Suprapubic skin (tissue), 4 donors: ENCODE measurements at regions not wholly inside any gene's neighbourhood (a gene's known extent, or its start where the extent isn't known, plus 50 kb on each side); places are given as distances from the start of the nearest gene placed in this dataset.

Experiments used
- DNase-seq, 2 donors: peaks; one replicate each; pipeline ENCODE4 v3.0.0-alpha.2; 2019; ENCODE audit warnings: low spot score in 2 of 2
- H3K27ac ChIP-seq: fragments of 200-600 bp; sonication (generic); one replicate; pipeline ENCODE4 v1.5.1; 2019
- H3K27me3 ChIP-seq: fragments of 200-600 bp; sonication (generic); one replicate; pipeline ENCODE4 v1.5.1; 2019
- H3K36me3 ChIP-seq: fragments of 200-600 bp; sonication (generic); one replicate; pipeline ENCODE4 v1.5.1; 2019
- H3K4me1 ChIP-seq: fragments of 200-600 bp; sonication (generic); one replicate; pipeline ENCODE4 v1.5.1; 2019
- H3K4me3 ChIP-seq: fragments of 200-600 bp; sonication (generic); one replicate; pipeline ENCODE4 v1.5.1; 2019; ENCODE audit warnings: mild to moderate bottlenecking
- H3K9me3 ChIP-seq: fragments of 200-600 bp; sonication (generic); one replicate; pipeline ENCODE4 v1.5.1; 2019
- CTCF ChIP-seq, 2 donors: fragments of 200-600 bp in 1 of 2; fragments of 450-650 bp in 1 of 2; sonication (generic) in 1 of 2; IDR thresholded peaks; one replicate each; pipeline ENCODE4 v1.5.1; 2016 to 2019; ENCODE audit warnings: antibody characterized with exemption in 2 of 2, mild to moderate bottlenecking in 1 of 2, moderate library complexity in 1 of 2
- EP300 ChIP-seq: sonication (generic); formaldehyde crosslinking; IDR thresholded peaks from one replicate; pipeline ENCODE4 v1.6.1; 2017; ENCODE audit warnings: antibody characterized with exemption
- POLR2A ChIP-seq, 2 donors: fragments of 450-650 bp; IDR thresholded peaks; one replicate each; pipeline ENCODE4 v1.6.1; 2017; ENCODE audit warnings: antibody characterized with exemption in 2 of 2, mild to moderate bottlenecking in 2 of 2, moderate library complexity in 2 of 2
- POLR2AphosphoS5 ChIP-seq, 3 donors: sonication (generic); formaldehyde crosslinking; IDR thresholded peaks; one replicate each; pipeline ENCODE4 v1.6.1; 2017; ENCODE audit warnings: antibody characterized with exemption in 3 of 3
- WGBS: methylation state at CpG from one replicate; pipeline ENCODE4 v1.1.5; 2018; 5-methylcytosine and 5-hydroxymethylcytosine counted together

GRCh38 chr12:89019439-89020120, 332.7 kb downstream of the DUSP6 start:
- Histone ChIP-seq H3K9me3 (no peaks in the 10 kb centered on the region), H3K27ac (no peak overlapping the region), H3K27me3 (no peaks in the 10 kb centered on the region), H3K4me3 (peak overlapping the region; percentile 26), H3K4me1 (peaks cover 10% of the 10 kb centered on the region), H3K36me3 (no peaks in the 10 kb centered on the region)
- peak; percentile 73 to 76 for TF ChIP-seq CTCF (IDR thresholded peaks at IDR 0.05)
- TF ChIP-seq POLR2A (IDR thresholded peaks at IDR 0.05): no peak
- TF ChIP-seq POLR2AphosphoS5 (IDR thresholded peaks at IDR 0.05): no peak
- no peak for TF ChIP-seq EP300
- 3% methylated on average over 14 of the region's 14 CpGs for WGBS
- peak in 1 of 2 donors; percentile 82 for DNase-seq

- TF ChIP-seq POLR2A (IDR thresholded peaks at IDR 0.05) (no peak), CTCF (IDR thresholded peaks at IDR 0.05) (peak; percentile 42 to 64)
- Histone ChIP-seq H3K4me1 (peaks cover 10% of the 10 kb centered on the region), H3K36me3 (no peaks in the 10 kb centered on the region), H3K9me3 (no peaks in the 10 kb centered on the region), H3K27me3 (no peaks in the 10 kb centered on the region), H3K27ac (no peak overlapping the region), H3K4me3 (no peak overlapping the region)
- peak; percentile 48 to 72 for DNase-seq
- WGBS: 8% methylated on average over 21 of the region's 21 CpGs
Measured at GRCh38 chr12:89016970-89017778, 335.1 kb downstream of the DUSP6 start.

GRCh38 chr12:89015419-89015818, 336.9 kb downstream of the DUSP6 start:
- no peaks in the 10 kb centered on the region for H3K27me3 ChIP-seq
- WGBS: 91% methylated on average over 1 of the region's 1 CpG

GRCh38 chr12:88998421-88998820, 353.9 kb downstream of the DUSP6 start:
- Histone ChIP-seq H3K4me3 (no peak overlapping the region), H3K4me1 (no peaks in the 10 kb centered on the region), H3K27me3 (no peaks in the 10 kb centered on the region), H3K36me3 (no peaks in the 10 kb centered on the region), H3K9me3 (no peaks in the 10 kb centered on the region), H3K27ac (no peak overlapping the region)
- 55% methylated on average over 2 of the region's 2 CpGs for WGBS
- TF ChIP-seq CTCF (IDR thresholded peaks at IDR 0.05): no peak
- no peak for TF ChIP-seq POLR2AphosphoS5 (IDR thresholded peaks at IDR 0.05)
- TF ChIP-seq POLR2A (IDR thresholded peaks at IDR 0.05): no peak
- no peak for TF ChIP-seq EP300
- no peak for DNase-seq

More at GRCh38 chr12:89015419-89015818, 336.9 kb downstream of the DUSP6 start:
- Histone ChIP-seq H3K9me3 (no peaks in the 10 kb centered on the region), H3K4me3 (no peak overlapping the region), H3K4me1 (peaks cover 10% of the 10 kb centered on the region), H3K36me3 (no peaks in the 10 kb centered on the region), H3K27ac (no peak overlapping the region)
- TF ChIP-seq EP300 (no peak), POLR2A (IDR thresholded peaks at IDR 0.05) (no peak), CTCF (IDR thresholded peaks at IDR 0.05) (no peak)
- no peak for DNase-seq

GRCh38 chr12:88996200-88996788, 356.0 kb downstream of the DUSP6 start:
- H3K4me1 ChIP-seq: no peaks in the 10 kb centered on the region
- H3K4me3 ChIP-seq: no peak overlapping the region
- H3K27me3 ChIP-seq: no peaks in the 10 kb centered on the region
- H3K36me3 ChIP-seq: no peaks in the 10 kb centered on the region
- no peak for TF ChIP-seq EP300
- no peak for TF ChIP-seq POLR2AphosphoS5 (IDR thresholded peaks at IDR 0.05)
- no peak for TF ChIP-seq CTCF (IDR thresholded peaks at IDR 0.05)
- no peak for TF ChIP-seq POLR2A (IDR thresholded peaks at IDR 0.05)
- H3K27ac ChIP-seq: no peak overlapping the region
- WGBS: 92% methylated on average over 2 of the region's 2 CpGs
- H3K9me3 ChIP-seq: no peaks in the 10 kb centered on the region
- no peak for DNase-seq
